ENCODE measurements at regions not wholly inside any gene's neighbourhood (a gene's known extent, or its start where the extent isn't known, plus 50 kb on each side); places are given as distances from the start of the nearest gene placed in this dataset.
"Not testable (repeated sequence)": the region's sequence is repeated elsewhere in the genome, so short reads cannot be mapped to it uniquely, and the experiment has no call there.

GRCh38 chr2:172287190-172287589, 140.2 kb upstream of the ITGA6 start:
- no peak for DNase-seq (ENCODE audit: low read depth, low spot score)

GRCh38 chr2:172287605-172288315, 139.6 kb upstream of the ITGA6 start:
- DNase-seq (ENCODE audit: low read depth, low spot score): no peak

- no peak for DNase-seq (ENCODE audit: low read depth, low spot score)
These were observed 138.8 kb upstream of the ITGA6 start for GRCh38 chr2:172288603-172289002.

- no peak for DNase-seq (ENCODE audit: low read depth, low spot score)
These were observed 133.4 kb upstream of the ITGA6 start for GRCh38 chr2:172293952-172294351.

- DNase-seq (ENCODE audit: low read depth, low spot score): no peak
These were observed 132.4 kb upstream of the ITGA6 start for GRCh38 chr2:172294983-172295382.

- DNase-seq (ENCODE audit: low read depth, low spot score): no peak
These were observed 131.7 kb upstream of the ITGA6 start for GRCh38 chr2:172295677-172296076.

- DNase-seq (ENCODE audit: low read depth, low spot score): no peak
These were observed 130.9 kb upstream of the ITGA6 start for GRCh38 chr2:172296267-172297046.

- no peak for DNase-seq (ENCODE audit: low read depth, low spot score)
These were observed 129.9 kb upstream of the ITGA6 start for GRCh38 chr2:172297531-172297930.

- DNase-seq (ENCODE audit: low read depth, low spot score): no peak
These were observed 129.4 kb upstream of the ITGA6 start for GRCh38 chr2:172297950-172298349.

GRCh38 chr2:172299741-172300140, 127.6 kb upstream of the ITGA6 start:
- DNase-seq (ENCODE audit: low read depth, low spot score): no peak

- DNase-seq (ENCODE audit: low read depth, low spot score): no peak
These were observed 126.5 kb upstream of the ITGA6 start for GRCh38 chr2:172300851-172301250.

- no peak for DNase-seq (ENCODE audit: low read depth, low spot score)
These were observed 122.3 kb upstream of the ITGA6 start for GRCh38 chr2:172305066-172305465.

- no peak for DNase-seq (ENCODE audit: low read depth, low spot score)
These were observed 119.6 kb upstream of the ITGA6 start for GRCh38 chr2:172307800-172308199.

- no peak for DNase-seq (ENCODE audit: low read depth, low spot score)
These were observed 119.0 kb upstream of the ITGA6 start for GRCh38 chr2:172308253-172308935.

- DNase-seq (ENCODE audit: low read depth, low spot score): no peak
These were observed 115.5 kb upstream of the ITGA6 start for GRCh38 chr2:172311921-172312345.

GRCh38 chr2:172313715-172314341, 113.6 kb upstream of the ITGA6 start:
- no peak for DNase-seq (ENCODE audit: low read depth, low spot score)

- DNase-seq (ENCODE audit: low read depth, low spot score): not testable (repeated sequence)
These were observed 112.3 kb upstream of the ITGA6 start for GRCh38 chr2:172315070-172315469.

GRCh38 chr2:172322049-172322448, 105.3 kb upstream of the ITGA6 start:
- no peak for DNase-seq (ENCODE audit: low read depth, low spot score)

GRCh38 chr2:172323256-172323655, 104.1 kb upstream of the ITGA6 start:
- DNase-seq (ENCODE audit: low read depth, low spot score): no peak

- DNase-seq (ENCODE audit: low read depth, low spot score): no peak
These were observed 103.4 kb upstream of the ITGA6 start for GRCh38 chr2:172323861-172324597.

GRCh38 chr2:172326211-172326509, 101.2 kb upstream of the ITGA6 start:
- no peak for DNase-seq (ENCODE audit: low read depth, low spot score)

All from activated CD4-positive, CD25-positive, alpha-beta regulatory T cell treated with anti-CD3 and anti-CD28 coated beads, Interleukin-2, amount 50 U/mL, for 16 hours (primary cell).